ENCODE measurements at regions not wholly inside any gene's neighbourhood (a gene's known extent, or its start where the extent isn't known, plus 50 kb on each side); places are given as distances from the start of the nearest gene placed in this dataset.

DNA sequence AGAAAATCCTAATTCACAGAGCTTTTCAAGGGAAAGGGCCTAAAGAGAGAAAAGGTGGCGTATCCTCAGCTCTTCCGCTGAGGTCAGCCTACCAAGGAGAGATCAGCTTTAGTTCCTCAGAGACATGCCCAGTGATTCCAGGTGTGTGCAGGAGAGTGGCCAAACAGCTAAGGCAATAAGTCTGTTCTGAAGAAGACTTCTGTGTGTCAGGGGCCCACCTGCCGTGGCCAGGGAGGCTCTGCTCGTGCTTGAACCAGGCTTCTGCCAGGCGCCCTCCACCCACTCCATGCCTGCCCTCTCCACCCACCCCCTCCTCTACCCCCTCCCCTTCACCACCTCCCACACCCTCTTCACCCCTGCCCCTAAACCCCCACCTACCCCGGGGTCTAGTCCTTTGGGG, 67.4 kb upstream of the ARMC2 start:
- Histone ChIP-seq H4K20me1 (ENCODE audit: control insufficient read depth, extremely low read depth, insufficient read depth, low read length) (no peaks in the 10 kb centered on the region), H3K27me3 (ENCODE audit: control insufficient read depth, insufficient read depth, low read length) (no peaks in the 10 kb centered on the region), H3K36me3 (ENCODE audit: control insufficient read depth, insufficient read depth, low read length) (no peaks in the 10 kb centered on the region), H2AFZ (ENCODE audit: low read length) (no peak overlapping the region), H3K4me3 (replicated peaks in 1 of 4; ENCODE audit: control extremely low read depth in 1 of 4, insufficient read depth in 1 of 4, low read depth in 3 of 4, low read length in 4 of 4) (no peak overlapping the region), H3K9ac (ENCODE audit: insufficient read depth, low read length) (no peak overlapping the region), H3K4me2 (ENCODE audit: extremely low read depth, insufficient read depth, low read length) (no peak overlapping the region), H3K79me2 (ENCODE audit: control insufficient read depth, insufficient read depth, low read length) (no peaks in the 10 kb centered on the region), H3K9me3 (ENCODE audit: control insufficient read depth, insufficient read depth, low read depth, low read length) (no peaks in the 10 kb centered on the region), H3K4me1 (ENCODE audit: control insufficient read depth, extremely low read depth, insufficient read depth, low read length) (peaks cover 13% of the 10 kb centered on the region), H3K27ac (ENCODE audit: insufficient read depth, low read length) (no peak overlapping the region)
- TF ChIP-seq EZH2 (IDR thresholded peaks at IDR 0.05; ENCODE audit: low read length, missing control alignments): no peak
- TF ChIP-seq, protein P1, sequence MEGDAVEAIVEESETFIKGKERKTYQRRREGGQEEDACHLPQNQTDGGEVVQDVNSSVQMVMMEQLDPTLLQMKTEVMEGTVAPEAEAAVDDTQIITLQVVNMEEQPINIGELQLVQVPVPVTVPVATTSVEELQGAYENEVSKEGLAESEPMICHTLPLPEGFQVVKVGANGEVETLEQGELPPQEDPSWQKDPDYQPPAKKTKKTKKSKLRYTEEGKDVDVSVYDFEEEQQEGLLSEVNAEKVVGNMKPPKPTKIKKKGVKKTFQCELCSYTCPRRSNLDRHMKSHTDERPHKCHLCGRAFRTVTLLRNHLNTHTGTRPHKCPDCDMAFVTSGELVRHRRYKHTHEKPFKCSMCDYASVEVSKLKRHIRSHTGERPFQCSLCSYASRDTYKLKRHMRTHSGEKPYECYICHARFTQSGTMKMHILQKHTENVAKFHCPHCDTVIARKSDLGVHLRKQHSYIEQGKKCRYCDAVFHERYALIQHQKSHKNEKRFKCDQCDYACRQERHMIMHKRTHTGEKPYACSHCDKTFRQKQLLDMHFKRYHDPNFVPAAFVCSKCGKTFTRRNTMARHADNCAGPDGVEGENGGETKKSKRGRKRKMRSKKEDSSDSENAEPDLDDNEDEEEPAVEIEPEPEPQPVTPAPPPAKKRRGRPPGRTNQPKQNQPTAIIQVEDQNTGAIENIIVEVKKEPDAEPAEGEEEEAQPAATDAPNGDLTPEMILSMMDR (conservative IDR thresholded peaks at IDR 0.05 in 1 of 2, IDR thresholded peaks at IDR 0.05 in 1 of 2; ENCODE audit: low read depth in 1 of 2, low read length in 2 of 2): no peak
- no peak for DNase-seq (ENCODE audit: low read depth in 2 of 2)

DNA sequence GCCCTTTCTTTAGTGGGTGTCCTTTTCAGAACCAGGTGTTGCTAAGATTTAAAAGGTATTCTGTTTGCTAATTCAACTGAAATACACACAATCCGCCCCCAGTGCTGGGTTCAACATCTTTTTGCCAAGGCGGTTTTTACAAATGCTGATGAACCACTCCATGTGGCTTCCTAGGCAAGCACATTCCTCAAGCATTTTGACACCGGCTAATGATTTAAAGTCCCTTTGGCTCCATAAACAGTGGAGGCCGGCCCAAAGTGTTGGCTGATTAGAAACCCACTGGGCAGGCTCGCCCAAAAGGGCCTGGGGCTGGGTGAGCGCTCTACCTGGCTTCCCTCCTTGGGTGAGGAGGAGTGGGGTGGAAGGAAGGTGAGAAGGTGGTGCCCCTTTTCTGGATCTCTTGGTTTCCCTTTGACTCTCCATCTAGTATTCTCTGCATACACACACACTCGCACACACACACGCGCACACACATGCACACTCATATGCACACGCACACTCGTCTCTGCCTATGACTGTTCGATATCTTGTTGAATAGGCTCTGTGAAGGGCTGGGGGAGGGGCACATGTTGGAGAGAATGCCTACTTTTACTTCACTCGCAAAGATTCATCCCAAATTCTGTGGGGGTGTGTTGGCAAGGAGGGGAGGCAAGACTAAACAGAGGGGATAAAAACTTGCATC, 66.7 kb upstream of the ARMC2 start:
- H4K20me1 ChIP-seq (ENCODE audit: control insufficient read depth, extremely low read depth, insufficient read depth, low read length): no peaks in the 10 kb centered on the region
- H3K4me1 ChIP-seq (ENCODE audit: control insufficient read depth, extremely low read depth, insufficient read depth, low read length): peaks cover 13% of the 10 kb centered on the region
- H3K79me2 ChIP-seq (ENCODE audit: control insufficient read depth, insufficient read depth, low read length): no peaks in the 10 kb centered on the region
- H3K9me3 ChIP-seq (ENCODE audit: control insufficient read depth, insufficient read depth, low read depth, low read length): no peaks in the 10 kb centered on the region
- H3K27me3 ChIP-seq (ENCODE audit: control insufficient read depth, insufficient read depth, low read length): no peaks in the 10 kb centered on the region
- H2AFZ ChIP-seq (ENCODE audit: low read length): no peak overlapping the region
- H3K4me2 ChIP-seq (ENCODE audit: extremely low read depth, insufficient read depth, low read length): peak overlapping the region; percentile 90
- no peaks in the 10 kb centered on the region for H3K36me3 ChIP-seq (ENCODE audit: control insufficient read depth, insufficient read depth, low read length)
- H3K4me3 ChIP-seq (replicated peaks in 1 of 4; ENCODE audit: control extremely low read depth in 1 of 4, insufficient read depth in 1 of 4, low read depth in 3 of 4, low read length in 4 of 4): peak overlapping the region; percentile 62 to 85 (median 66)
- no peak overlapping the region for H3K27ac ChIP-seq (ENCODE audit: insufficient read depth, low read length)
- TF ChIP-seq, protein P1 (conservative IDR thresholded peaks at IDR 0.05 in 1 of 2, IDR thresholded peaks at IDR 0.05 in 1 of 2; ENCODE audit: low read depth in 1 of 2, low read length in 2 of 2): no peak
- no peak for TF ChIP-seq EZH2 (IDR thresholded peaks at IDR 0.05; ENCODE audit: low read length, missing control alignments)
- peak; percentile 21 to 39 for DNase-seq (ENCODE audit: low read depth in 2 of 2)
- no peak overlapping the region for H3K9ac ChIP-seq (ENCODE audit: insufficient read depth, low read length)

DNA sequence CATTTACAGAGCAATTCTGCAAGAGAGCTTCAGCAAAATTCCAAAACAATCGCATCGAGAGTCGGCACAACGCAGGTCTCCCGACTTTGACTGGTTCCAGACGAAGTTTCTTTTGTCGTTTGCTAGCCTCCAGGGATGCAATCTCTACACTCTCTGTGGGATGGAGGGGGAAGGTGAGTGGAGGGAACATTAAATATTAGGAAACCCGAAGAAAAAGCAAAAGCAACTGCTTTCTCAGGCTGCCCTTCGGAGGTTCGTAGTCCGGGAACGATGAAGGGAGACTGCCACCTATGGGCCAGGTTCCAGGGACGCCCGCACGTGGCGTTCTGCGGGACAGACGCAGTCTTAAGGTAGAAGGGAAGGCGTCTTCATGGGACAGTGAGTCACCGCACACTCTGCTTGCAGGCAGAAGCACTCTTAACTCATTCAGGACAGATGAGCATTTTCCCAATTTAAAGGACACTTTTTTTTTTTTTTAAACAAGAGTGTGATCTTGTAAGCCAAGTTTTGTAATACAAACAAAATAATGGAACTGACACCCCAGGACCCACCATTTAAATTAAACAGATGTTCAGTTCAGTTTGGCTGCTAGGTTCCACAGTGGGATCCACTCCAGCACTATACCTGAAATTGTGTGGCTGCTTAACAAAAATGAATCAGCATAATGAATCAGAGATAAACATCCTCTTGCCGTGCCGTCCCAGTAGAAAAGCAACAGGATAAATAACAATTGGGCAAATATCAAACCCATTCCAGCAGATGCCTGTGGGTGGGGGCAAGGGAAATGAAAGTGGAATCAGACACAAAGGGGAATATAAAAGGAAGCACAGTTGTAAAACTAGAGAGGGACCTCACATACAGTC, 65.8 kb upstream of the ARMC2 start:
- peak overlapping the region; percentile 90 for H3K4me2 ChIP-seq (ENCODE audit: extremely low read depth, insufficient read depth, low read length)
- H3K79me2 ChIP-seq (ENCODE audit: control insufficient read depth, insufficient read depth, low read length): no peaks in the 10 kb centered on the region
- H3K4me3 ChIP-seq (replicated peaks in 1 of 4; ENCODE audit: control extremely low read depth in 1 of 4, insufficient read depth in 1 of 4, low read depth in 3 of 4, low read length in 4 of 4): peak overlapping the region; percentile 62 to 85 (median 66)
- TF ChIP-seq, protein P1 (conservative IDR thresholded peaks at IDR 0.05 in 1 of 2, IDR thresholded peaks at IDR 0.05 in 1 of 2; ENCODE audit: low read depth in 1 of 2, low read length in 2 of 2): peak; percentile 72 to 90
- TF ChIP-seq EZH2 (IDR thresholded peaks at IDR 0.05; ENCODE audit: low read length, missing control alignments): no peak
- H3K9ac ChIP-seq (ENCODE audit: insufficient read depth, low read length): no peak overlapping the region
- H4K20me1 ChIP-seq (ENCODE audit: control insufficient read depth, extremely low read depth, insufficient read depth, low read length): no peaks in the 10 kb centered on the region
- peaks cover 13% of the 10 kb centered on the region for H3K4me1 ChIP-seq (ENCODE audit: control insufficient read depth, extremely low read depth, insufficient read depth, low read length)
- H3K27me3 ChIP-seq (ENCODE audit: control insufficient read depth, insufficient read depth, low read length): no peaks in the 10 kb centered on the region
- H2AFZ ChIP-seq (ENCODE audit: low read length): peak overlapping the region; percentile 77
- no peaks in the 10 kb centered on the region for H3K9me3 ChIP-seq (ENCODE audit: control insufficient read depth, insufficient read depth, low read depth, low read length)
- DNase-seq (ENCODE audit: low read depth in 2 of 2): peak; percentile 78 to 85
- peak overlapping the region; percentile 49 for H3K27ac ChIP-seq (ENCODE audit: insufficient read depth, low read length)
- no peaks in the 10 kb centered on the region for H3K36me3 ChIP-seq (ENCODE audit: control insufficient read depth, insufficient read depth, low read length)
